Peyer's patch (tissue), 4 donors: ENCODE measurements at regions not wholly inside any gene's neighbourhood (a gene's known extent, or its start where the extent isn't known, plus 50 kb on each side); places are given as distances from the start of the nearest gene placed in this dataset.

ENCODE experiments used
- DNase-seq, 3 donors: peaks; one replicate each; pipeline ENCODE4 v3.0.0-alpha.2; 2017 to 2019
- H3K27ac ChIP-seq, 4 donors: fragments of 200-600 bp; sonication (generic); one replicate each; pipeline ENCODE4 v1.5.1; 2016 to 2019
- H3K27me3 ChIP-seq, 2 donors: fragments of 200-600 bp; sonication (generic); one replicate each; pipeline ENCODE4 v1.5.1; 2019
- H3K36me3 ChIP-seq, 3 donors: fragments of 200-600 bp; sonication (generic); one replicate each; pipeline ENCODE4 v1.5.1; 2016 to 2019
- H3K4me1 ChIP-seq, 4 donors: fragments of 200-600 bp; sonication (generic); one replicate each; pipeline ENCODE4 v1.5.1; 2016 to 2019
- H3K4me3 ChIP-seq, 4 donors: fragments of 200-600 bp; sonication (generic); 1 replicate in 3 of 4; 2 replicates in 1 of 4; pipeline ENCODE4 v1.5.1; 2016 to 2019; ENCODE audit warnings: mild to moderate bottlenecking in 1 of 4
- H3K9me3 ChIP-seq, 4 donors: fragments of 200-600 bp; sonication (generic); one replicate each; pipeline ENCODE4 v1.5.1; 2016 to 2019; ENCODE audit warnings: mild to moderate bottlenecking in 1 of 4
- POLR2A ChIP-seq, 2 donors: fragments of 450-650 bp; IDR thresholded peaks; one replicate each; pipeline ENCODE4 v1.5.1; 2017; ENCODE audit warnings: antibody characterized with exemption in 2 of 2, mild to moderate bottlenecking in 2 of 2, moderate library complexity in 2 of 2
- TF ChIP-seq, protein P1 (sequence below), 6 experiments: fragments of 450-650 bp in 4 of 6; fragments of 200-600 bp in 2 of 6; sonication (generic) in 1 of 6; IDR thresholded peaks; one replicate each; pipeline ENCODE4 v1.5.1; 2017 to 2019; ENCODE audit warnings: antibody characterized with exemption in 6 of 6, mild to moderate bottlenecking in 3 of 6, moderate library complexity in 1 of 6

DNA sequence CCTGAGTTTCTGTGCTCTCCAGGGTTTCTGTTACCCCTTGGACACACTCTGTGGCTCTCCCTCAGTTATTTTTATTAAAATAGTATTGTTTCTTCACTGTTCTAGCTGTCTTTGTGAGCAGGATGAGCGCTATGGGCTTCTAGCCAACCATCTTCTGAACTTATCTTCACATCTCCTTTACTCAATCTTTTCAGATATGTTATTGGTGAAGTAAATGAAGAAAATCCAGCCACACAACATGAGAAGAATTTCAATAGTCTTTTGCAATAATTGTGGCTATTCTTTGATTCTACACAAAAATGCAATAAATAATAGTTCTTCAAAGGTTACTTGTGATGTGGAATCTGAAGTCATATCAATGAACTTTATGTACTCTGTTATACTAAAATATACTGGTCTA lies 80.3 kb upstream of the CAMK1G start:
- Histone ChIP-seq H3K4me1 (no peaks in the 10 kb centered on the region), H3K9me3 (peaks cover 0 to 8% (median 2%) of the 10 kb centered on the region in 4 donors), H3K36me3 (no peaks in the 10 kb centered on the region), H3K27me3 (no peaks in the 10 kb centered on the region), H3K4me3 (no peak overlapping the region), H3K27ac (no peak overlapping the region)
- no peak for DNase-seq
- TF ChIP-seq POLR2A (IDR thresholded peaks at IDR 0.05): no peak
- TF ChIP-seq, protein P1, sequence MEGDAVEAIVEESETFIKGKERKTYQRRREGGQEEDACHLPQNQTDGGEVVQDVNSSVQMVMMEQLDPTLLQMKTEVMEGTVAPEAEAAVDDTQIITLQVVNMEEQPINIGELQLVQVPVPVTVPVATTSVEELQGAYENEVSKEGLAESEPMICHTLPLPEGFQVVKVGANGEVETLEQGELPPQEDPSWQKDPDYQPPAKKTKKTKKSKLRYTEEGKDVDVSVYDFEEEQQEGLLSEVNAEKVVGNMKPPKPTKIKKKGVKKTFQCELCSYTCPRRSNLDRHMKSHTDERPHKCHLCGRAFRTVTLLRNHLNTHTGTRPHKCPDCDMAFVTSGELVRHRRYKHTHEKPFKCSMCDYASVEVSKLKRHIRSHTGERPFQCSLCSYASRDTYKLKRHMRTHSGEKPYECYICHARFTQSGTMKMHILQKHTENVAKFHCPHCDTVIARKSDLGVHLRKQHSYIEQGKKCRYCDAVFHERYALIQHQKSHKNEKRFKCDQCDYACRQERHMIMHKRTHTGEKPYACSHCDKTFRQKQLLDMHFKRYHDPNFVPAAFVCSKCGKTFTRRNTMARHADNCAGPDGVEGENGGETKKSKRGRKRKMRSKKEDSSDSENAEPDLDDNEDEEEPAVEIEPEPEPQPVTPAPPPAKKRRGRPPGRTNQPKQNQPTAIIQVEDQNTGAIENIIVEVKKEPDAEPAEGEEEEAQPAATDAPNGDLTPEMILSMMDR (IDR thresholded peaks at IDR 0.05): no peak

DNA sequence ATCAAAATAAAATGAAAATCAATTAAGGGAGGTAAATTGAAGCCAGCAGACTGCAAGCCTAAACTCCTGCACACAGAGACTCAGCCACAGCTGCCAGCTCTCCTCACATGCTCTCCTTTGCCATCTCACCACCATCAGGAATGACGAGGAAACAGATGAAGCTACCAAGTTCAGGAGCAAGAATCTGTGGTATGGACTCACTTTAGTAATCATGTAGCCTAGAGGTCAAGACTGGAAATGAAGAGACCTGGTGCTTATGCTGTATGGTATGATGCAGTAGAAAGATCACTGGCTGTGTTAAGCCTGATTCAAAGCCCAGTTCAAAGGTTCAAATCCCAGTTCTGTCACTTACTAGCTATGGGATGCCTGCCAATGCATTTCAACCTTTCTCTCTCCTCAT lies 78.9 kb upstream of the CAMK1G start:
- DNase-seq: no peak
- H3K36me3 ChIP-seq: no peaks in the 10 kb centered on the region

DNA sequence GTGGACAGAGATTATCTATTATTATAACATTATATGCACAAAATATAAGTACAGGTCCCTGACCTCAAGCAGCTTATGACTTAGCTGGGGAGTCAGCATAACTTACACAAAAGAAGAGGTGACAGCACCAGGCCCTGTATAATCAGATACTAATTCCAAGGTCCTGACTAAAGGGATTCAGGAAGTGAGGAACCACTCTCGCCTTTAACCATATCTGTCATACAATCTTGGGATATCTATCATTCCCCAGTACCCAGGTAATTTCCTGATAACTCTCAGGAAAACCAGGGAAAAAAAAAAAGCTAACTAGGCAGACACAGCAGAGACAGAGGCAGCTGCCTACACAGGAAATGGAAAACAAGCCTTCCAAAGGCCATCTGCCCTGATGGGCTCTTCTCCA lies 78.5 kb upstream of the CAMK1G start:
- Histone ChIP-seq H3K4me1 (no peaks in the 10 kb centered on the region), H3K4me3 (no peak overlapping the region), H3K9me3 (peaks cover 0 to 8% (median 2%) of the 10 kb centered on the region in 4 donors), H3K27ac (no peak overlapping the region), H3K36me3 (no peaks in the 10 kb centered on the region), H3K27me3 (no peaks in the 10 kb centered on the region)
- DNase-seq: no peak
- TF ChIP-seq, protein P1 (IDR thresholded peaks at IDR 0.05): no peak
- TF ChIP-seq POLR2A (IDR thresholded peaks at IDR 0.05): no peak

More for the DNA sequence above, 78.9 kb upstream of the CAMK1G start:
- TF ChIP-seq, protein P1 (IDR thresholded peaks at IDR 0.05): no peak
- TF ChIP-seq POLR2A (IDR thresholded peaks at IDR 0.05): no peak
- Histone ChIP-seq H3K9me3 (peaks cover 0 to 8% (median 2%) of the 10 kb centered on the region in 4 donors), H3K27ac (no peak overlapping the region), H3K27me3 (no peaks in the 10 kb centered on the region), H3K4me1 (no peaks in the 10 kb centered on the region), H3K4me3 (no peak overlapping the region)

DNA sequence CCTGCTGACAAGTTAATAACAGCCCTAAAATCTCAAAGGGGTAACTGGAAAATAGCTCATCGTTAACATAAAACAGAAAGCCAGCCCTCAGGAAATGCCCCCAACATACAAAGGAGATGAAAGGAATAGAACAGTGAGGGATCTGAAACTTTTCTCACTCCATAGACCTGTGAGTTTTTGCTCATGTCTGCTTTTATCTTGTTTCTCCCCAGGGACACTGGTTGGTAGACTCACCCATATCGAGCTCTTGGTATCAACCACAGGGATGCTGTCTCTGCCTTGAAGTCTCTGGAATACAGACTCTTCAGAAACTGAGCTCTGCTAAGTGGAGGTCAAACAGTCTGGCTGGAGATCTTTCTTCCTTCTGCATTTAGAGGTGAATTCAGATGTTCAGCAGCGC lies 77.4 kb upstream of the CAMK1G start:
- no peaks in the 10 kb centered on the region for H3K4me1 ChIP-seq
- H3K4me3 ChIP-seq: no peak overlapping the region
- no peak overlapping the region for H3K27ac ChIP-seq
- H3K36me3 ChIP-seq: no peaks in the 10 kb centered on the region
- TF ChIP-seq POLR2A (IDR thresholded peaks at IDR 0.05): no peak
- TF ChIP-seq, protein P1 (IDR thresholded peaks at IDR 0.05): no peak
- peaks cover 0 to under 1% (median 0%) of the 10 kb centered on the region in 4 donors for H3K9me3 ChIP-seq
- H3K27me3 ChIP-seq: no peaks in the 10 kb centered on the region
- DNase-seq: no peak

DNA sequence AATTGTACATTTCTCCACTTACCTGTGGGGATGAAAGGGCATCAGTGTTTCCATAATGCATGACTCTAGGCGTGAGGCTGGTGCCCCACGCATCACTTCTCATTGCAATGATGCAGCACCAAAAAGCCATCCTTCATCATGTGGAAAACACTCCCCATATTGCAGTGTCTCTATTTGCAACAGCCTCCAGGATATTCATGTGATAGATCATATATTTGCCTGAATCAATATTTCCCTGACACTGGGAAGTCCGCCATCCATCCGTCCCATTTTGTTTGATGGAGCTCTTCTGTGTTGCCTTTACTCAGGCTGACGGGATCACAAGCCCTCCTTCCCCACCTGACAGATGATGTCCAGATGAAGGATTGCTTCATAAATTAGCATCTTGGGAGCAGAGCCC lies 74.5 kb upstream of the CAMK1G start:
- H3K9me3 ChIP-seq: no peaks in the 10 kb centered on the region

More for the DNA sequence above, 74.5 kb upstream of the CAMK1G start:
- H3K36me3 ChIP-seq: no peaks in the 10 kb centered on the region
- no peak overlapping the region for H3K27ac ChIP-seq
- no peaks in the 10 kb centered on the region for H3K4me1 ChIP-seq
- no peaks in the 10 kb centered on the region for H3K27me3 ChIP-seq
- H3K4me3 ChIP-seq: no peak overlapping the region
- no peak for TF ChIP-seq POLR2A (IDR thresholded peaks at IDR 0.05)
- TF ChIP-seq, protein P1 (IDR thresholded peaks at IDR 0.05): no peak
- no peak for DNase-seq
